ENCODE measurements at regions not wholly inside any gene's neighbourhood (a gene's known extent, or its start where the extent isn't known, plus 50 kb on each side); places are given as distances from the start of the nearest gene placed in this dataset.

GRCh38 chr6:81589465-81590313 is 162.8 kb downstream of the TENT5A start:
- no peak for TF ChIP-seq POLR2AphosphoS5 (IDR thresholded peaks at IDR 0.05; ENCODE audit: low read depth, low read length)
- TF ChIP-seq REST (IDR thresholded peaks at IDR 0.05; ENCODE audit: insufficient read depth in 1 of 2, low read depth in 2 of 2, low read length in 2 of 2) = no peak
- TF ChIP-seq TAF1 (IDR thresholded peaks at IDR 0.05; ENCODE audit: borderline replicate concordance, insufficient read depth, low read length) = no peak

Measured in PFSK-1 (cell line).